ENCODE measurements at regions not wholly inside any gene's neighbourhood (a gene's known extent, or its start where the extent isn't known, plus 50 kb on each side); places are given as distances from the start of the nearest gene placed in this dataset.

DNA sequence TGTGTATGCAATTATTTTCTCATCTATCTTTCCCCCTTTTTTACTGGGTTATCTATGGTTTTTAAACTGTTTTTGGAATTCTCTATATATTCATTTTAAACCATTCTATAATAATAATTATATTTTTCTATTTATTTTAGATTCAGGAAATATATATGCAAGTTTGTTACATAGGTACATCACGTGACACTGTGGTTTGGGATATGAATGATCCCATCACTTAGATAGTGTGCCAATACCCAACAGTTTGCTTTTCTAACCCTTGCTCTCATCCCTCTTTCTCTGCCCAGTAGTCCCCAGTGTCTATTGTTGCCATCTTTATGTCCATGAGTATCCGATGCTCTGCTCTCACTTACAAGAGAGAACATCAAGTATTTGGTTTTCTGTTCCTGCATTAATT lies 65.8 kb upstream of the SPHKAP start:
- TF ChIP-seq, protein P1, sequence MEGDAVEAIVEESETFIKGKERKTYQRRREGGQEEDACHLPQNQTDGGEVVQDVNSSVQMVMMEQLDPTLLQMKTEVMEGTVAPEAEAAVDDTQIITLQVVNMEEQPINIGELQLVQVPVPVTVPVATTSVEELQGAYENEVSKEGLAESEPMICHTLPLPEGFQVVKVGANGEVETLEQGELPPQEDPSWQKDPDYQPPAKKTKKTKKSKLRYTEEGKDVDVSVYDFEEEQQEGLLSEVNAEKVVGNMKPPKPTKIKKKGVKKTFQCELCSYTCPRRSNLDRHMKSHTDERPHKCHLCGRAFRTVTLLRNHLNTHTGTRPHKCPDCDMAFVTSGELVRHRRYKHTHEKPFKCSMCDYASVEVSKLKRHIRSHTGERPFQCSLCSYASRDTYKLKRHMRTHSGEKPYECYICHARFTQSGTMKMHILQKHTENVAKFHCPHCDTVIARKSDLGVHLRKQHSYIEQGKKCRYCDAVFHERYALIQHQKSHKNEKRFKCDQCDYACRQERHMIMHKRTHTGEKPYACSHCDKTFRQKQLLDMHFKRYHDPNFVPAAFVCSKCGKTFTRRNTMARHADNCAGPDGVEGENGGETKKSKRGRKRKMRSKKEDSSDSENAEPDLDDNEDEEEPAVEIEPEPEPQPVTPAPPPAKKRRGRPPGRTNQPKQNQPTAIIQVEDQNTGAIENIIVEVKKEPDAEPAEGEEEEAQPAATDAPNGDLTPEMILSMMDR (IDR thresholded peaks at IDR 0.05) = no peak
- TF ChIP-seq POLR2AphosphoS5 (IDR thresholded peaks at IDR 0.05; ENCODE audit: low read depth, low read length) (no peak), TCF7L2 (IDR thresholded peaks at IDR 0.05; ENCODE audit: low read depth, low read length) (no peak)
- TF ChIP-seq, protein P2, sequence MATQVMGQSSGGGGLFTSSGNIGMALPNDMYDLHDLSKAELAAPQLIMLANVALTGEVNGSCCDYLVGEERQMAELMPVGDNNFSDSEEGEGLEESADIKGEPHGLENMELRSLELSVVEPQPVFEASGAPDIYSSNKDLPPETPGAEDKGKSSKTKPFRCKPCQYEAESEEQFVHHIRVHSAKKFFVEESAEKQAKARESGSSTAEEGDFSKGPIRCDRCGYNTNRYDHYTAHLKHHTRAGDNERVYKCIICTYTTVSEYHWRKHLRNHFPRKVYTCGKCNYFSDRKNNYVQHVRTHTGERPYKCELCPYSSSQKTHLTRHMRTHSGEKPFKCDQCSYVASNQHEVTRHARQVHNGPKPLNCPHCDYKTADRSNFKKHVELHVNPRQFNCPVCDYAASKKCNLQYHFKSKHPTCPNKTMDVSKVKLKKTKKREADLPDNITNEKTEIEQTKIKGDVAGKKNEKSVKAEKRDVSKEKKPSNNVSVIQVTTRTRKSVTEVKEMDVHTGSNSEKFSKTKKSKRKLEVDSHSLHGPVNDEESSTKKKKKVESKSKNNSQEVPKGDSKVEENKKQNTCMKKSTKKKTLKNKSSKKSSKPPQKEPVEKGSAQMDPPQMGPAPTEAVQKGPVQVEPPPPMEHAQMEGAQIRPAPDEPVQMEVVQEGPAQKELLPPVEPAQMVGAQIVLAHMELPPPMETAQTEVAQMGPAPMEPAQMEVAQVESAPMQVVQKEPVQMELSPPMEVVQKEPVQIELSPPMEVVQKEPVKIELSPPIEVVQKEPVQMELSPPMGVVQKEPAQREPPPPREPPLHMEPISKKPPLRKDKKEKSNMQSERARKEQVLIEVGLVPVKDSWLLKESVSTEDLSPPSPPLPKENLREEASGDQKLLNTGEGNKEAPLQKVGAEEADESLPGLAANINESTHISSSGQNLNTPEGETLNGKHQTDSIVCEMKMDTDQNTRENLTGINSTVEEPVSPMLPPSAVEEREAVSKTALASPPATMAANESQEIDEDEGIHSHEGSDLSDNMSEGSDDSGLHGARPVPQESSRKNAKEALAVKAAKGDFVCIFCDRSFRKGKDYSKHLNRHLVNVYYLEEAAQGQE (IDR thresholded peaks at IDR 0.05; ENCODE audit: insufficient read depth in 1 of 2, low read depth in 2 of 2, low read length in 1 of 2) = no peak

Measured in Panc1 (cell line).